Left lung (tissue), 4 donors: ENCODE measurements at regions not wholly inside any gene's neighbourhood (a gene's known extent, or its start where the extent isn't known, plus 50 kb on each side); places are given as distances from the start of the nearest gene placed in this dataset.

ENCODE experiments used
- ATAC-seq: fragments of 200-7000 bp; cut with Tn5 transposase; one replicate; pipeline ENCODE4 v1.9.1; 2020; ENCODE audit warnings: moderate library complexity
- DNase-seq, 4 donors: peaks; one replicate each; pipeline ENCODE4 v3.0.0-alpha.2; 2013 to 2020
- H3K27ac ChIP-seq, 2 donors: fragments of 200-600 bp; sonication (generic) in 1 of 2; one replicate each; pipeline versions ENCODE4 v1.5.0 to v1.8.0; 2020 to 2021
- H3K27me3 ChIP-seq, 2 donors: fragments of 200-600 bp; sonication (generic) in 1 of 2; one replicate each; pipeline versions ENCODE4 v1.5.0 to v1.8.0; 2020 to 2021
- H3K36me3 ChIP-seq, 2 donors: fragments of 200-600 bp; sonication (generic) in 1 of 2; one replicate each; pipeline versions ENCODE4 v1.5.0 to v1.8.0; 2020 to 2021
- H3K4me1 ChIP-seq, 2 donors: fragments of 200-600 bp; one replicate each; pipeline ENCODE4 v1.8.0; 2021
- H3K4me3 ChIP-seq, 2 donors: fragments of 200-600 bp; sonication (generic) in 1 of 2; one replicate each; pipeline versions ENCODE4 v1.5.0 to v1.8.0; 2020 to 2021; ENCODE audit warnings: mild to moderate bottlenecking in 1 of 2
- H3K9me3 ChIP-seq, 2 donors: fragments of 200-600 bp; sonication (generic) in 1 of 2; one replicate each; pipeline versions ENCODE4 v1.5.0 to v1.8.0; 2020 to 2021
- CTCF ChIP-seq, 2 donors: fragments of 200-600 bp; sonication (generic) in 1 of 2; IDR thresholded peaks; one replicate each; pipeline versions ENCODE4 v1.5.0 to v1.8.0; 2021; ENCODE audit warnings: antibody characterized with exemption in 2 of 2
- intact Hi-C, 2 donors: fragments of 100-400 bp; cut with DNase I; formaldehyde crosslinking; loops; one replicate each; pipeline versions ENCODE4 v1.11.2 to v1.14.2; 2022
- donor health status: DM: no; HTN: yes; CAD: no.
- donor health status: DM: no; HTN: no; CAD: no.

GRCh38 chr10:21399392-21400035 is 126.0 kb downstream of the SKIDA1 start:
- no peak overlapping the region for H3K4me3 ChIP-seq
- ATAC-seq (peak; percentile 45), DNase-seq (peak in 2 of 4 donors; percentile 49 to 71)
- H3K27me3 ChIP-seq = no peaks in the 10 kb centered on the region
- no peak for TF ChIP-seq CTCF (IDR thresholded peaks at IDR 0.05)
- peaks cover 0 to 10% of the 10 kb centered on the region in 2 donors for H3K9me3 ChIP-seq
- H3K27ac ChIP-seq = no peak overlapping the region
- H3K4me1 ChIP-seq = no peaks in the 10 kb centered on the region
- no peaks in the 10 kb centered on the region for H3K36me3 ChIP-seq
- intact Hi-C loops = no loop called here

- intact Hi-C loops = no loop called here
- peak; percentile 55 for ATAC-seq
Measured at GRCh38 chr10:21398563-21399231, 126.8 kb downstream of the SKIDA1 start.

GRCh38 chr10:21396889-21397288 is 128.6 kb downstream of the SKIDA1 start:
- Histone ChIP-seq H3K9me3 (peaks cover 0 to 15% of the 10 kb centered on the region in 2 donors), H3K4me1 (no peaks in the 10 kb centered on the region), H3K27ac (no peak overlapping the region), H3K27me3 (no peaks in the 10 kb centered on the region), H3K4me3 (no peak overlapping the region), H3K36me3 (no peaks in the 10 kb centered on the region)
- no peak for TF ChIP-seq CTCF (IDR thresholded peaks at IDR 0.05)
- no peak for ATAC-seq
- DNase-seq = no peak
- intact Hi-C loops = no loop called here

More at GRCh38 chr10:21398563-21399231, 126.8 kb downstream of the SKIDA1 start:
- DNase-seq = no peak
- H3K9me3 ChIP-seq = peaks cover 0 to 15% of the 10 kb centered on the region in 2 donors
- H3K4me1 ChIP-seq = no peaks in the 10 kb centered on the region
- H3K4me3 ChIP-seq = no peak overlapping the region
- no peak for TF ChIP-seq CTCF (IDR thresholded peaks at IDR 0.05)
- no peaks in the 10 kb centered on the region for H3K27me3 ChIP-seq
- no peaks in the 10 kb centered on the region for H3K36me3 ChIP-seq
- no peak overlapping the region for H3K27ac ChIP-seq

- Histone ChIP-seq H3K27ac (no peak overlapping the region), H3K4me1 (no peaks in the 10 kb centered on the region), H3K4me3 (no peak overlapping the region), H3K27me3 (no peaks in the 10 kb centered on the region), H3K9me3 (peaks cover 0 to 15% of the 10 kb centered on the region in 2 donors), H3K36me3 (no peaks in the 10 kb centered on the region)
- intact Hi-C loops = no loop called here
- ATAC-seq = no peak
- TF ChIP-seq CTCF (IDR thresholded peaks at IDR 0.05) = no peak
- no peak for DNase-seq
Measured at GRCh38 chr10:21393931-21394330, 131.6 kb downstream of the SKIDA1 start.

- Histone ChIP-seq H3K27ac (no peak overlapping the region), H3K27me3 (no peaks in the 10 kb centered on the region), H3K9me3 (no peaks in the 10 kb centered on the region), H3K36me3 (no peaks in the 10 kb centered on the region), H3K4me3 (no peak overlapping the region), H3K4me1 (no peaks in the 10 kb centered on the region)
- no peak for TF ChIP-seq CTCF (IDR thresholded peaks at IDR 0.05)
- no peak for ATAC-seq
- DNase-seq = no peak
- intact Hi-C loops = no loop called here
Measured at GRCh38 chr10:21388589-21388988, 136.9 kb downstream of the SKIDA1 start.
